DND-41 (cell line): ENCODE measurements at regions not wholly inside any gene's neighbourhood (a gene's known extent, or its start where the extent isn't known, plus 50 kb on each side); places are given as distances from the start of the nearest gene placed in this dataset.

ENCODE experiments used
- ATAC-seq: fragments of 200-7000 bp; cut with Tn5 transposase; 3 replicates; pipeline ENCODE4 v1.9.1; 2021; ENCODE audit warnings: low read depth; ENCODE audit not compliant: insufficient read depth
- DNase-seq: peaks from one replicate; pipeline ENCODE4 v3.0.0-alpha.2; 2020
- H2AFZ ChIP-seq: 2 replicates; pipeline ENCODE4 v1.6.0; 2012; ENCODE audit warnings: low read depth, low read length
- H3K27ac ChIP-seq: 2 replicates; pipeline ENCODE4 v1.5.1; 2012; ENCODE audit warnings: low read length, inconsistent platforms
- H3K27me3 ChIP-seq: fragments of 200-600 bp; sonication (generic); 2 replicates; pipeline ENCODE4 v1.6.0; 2012; ENCODE audit warnings: low read length, mild to moderate bottlenecking, inconsistent platforms; ENCODE audit not compliant: insufficient read depth, poor library complexity
- H3K36me3 ChIP-seq: 2 replicates; pipeline ENCODE4 v1.5.1; 2012; ENCODE audit warnings: low read length, inconsistent platforms; ENCODE audit not compliant: insufficient read depth
- H3K4me1 ChIP-seq: 2 replicates; pipeline ENCODE4 v1.5.1; 2012; ENCODE audit warnings: mild to moderate bottlenecking, low read length; ENCODE audit not compliant: insufficient read depth
- H3K4me2 ChIP-seq: 2 replicates; pipeline ENCODE4 v1.6.0; 2012; ENCODE audit warnings: mild to moderate bottlenecking, moderate library complexity, low read length, inconsistent platforms; ENCODE audit not compliant: insufficient read depth
- H3K4me3 ChIP-seq, 2 experiments: fragments of 200-600 bp in 1 of 2; shearing (Covaris generic) in 1 of 2; 2 replicates each; pipeline ENCODE4 v1.5.1; 2012 to 2016; ENCODE audit warnings: inconsistent platforms in 2 of 2, low read length in 2 of 2, mild to moderate bottlenecking in 2 of 2, low read depth in 1 of 2, moderate library complexity in 1 of 2
- H3K79me2 ChIP-seq: 2 replicates; pipeline ENCODE4 v1.6.0; 2012; ENCODE audit warnings: low read length, inconsistent platforms; ENCODE audit not compliant: insufficient read depth
- H3K9ac ChIP-seq: 2 replicates; pipeline ENCODE4 v1.6.0; 2012; ENCODE audit warnings: low read depth, mild to moderate bottlenecking, inconsistent platforms, low read length, moderate library complexity
- H3K9me3 ChIP-seq: 2 replicates; pipeline ENCODE4 v1.5.1; 2012; ENCODE audit warnings: low read length, moderate library complexity, mild to moderate bottlenecking, inconsistent platforms; ENCODE audit not compliant: insufficient read depth, severe bottlenecking
- H4K20me1 ChIP-seq: 2 replicates; pipeline ENCODE4 v1.6.0; 2012; ENCODE audit warnings: low read length; ENCODE audit not compliant: insufficient read depth
- EZH2 ChIP-seq: IDR thresholded peaks from 3 replicates; pipeline ENCODE4 v1.6.1; 2012; ENCODE audit warnings: borderline replicate concordance, low read depth, mild to moderate bottlenecking, moderate library complexity, low read length, inconsistent platforms; ENCODE audit not compliant: severe bottlenecking
- TF ChIP-seq, protein P1 (sequence below): IDR thresholded peaks from 2 replicates; pipeline ENCODE4 v1.5.1; 2012; ENCODE audit warnings: borderline replicate concordance, low read length, moderate library complexity, mild to moderate bottlenecking; ENCODE audit not compliant: poor library complexity, severe bottlenecking; ENCODE audit errors: extremely low read depth

DNA sequence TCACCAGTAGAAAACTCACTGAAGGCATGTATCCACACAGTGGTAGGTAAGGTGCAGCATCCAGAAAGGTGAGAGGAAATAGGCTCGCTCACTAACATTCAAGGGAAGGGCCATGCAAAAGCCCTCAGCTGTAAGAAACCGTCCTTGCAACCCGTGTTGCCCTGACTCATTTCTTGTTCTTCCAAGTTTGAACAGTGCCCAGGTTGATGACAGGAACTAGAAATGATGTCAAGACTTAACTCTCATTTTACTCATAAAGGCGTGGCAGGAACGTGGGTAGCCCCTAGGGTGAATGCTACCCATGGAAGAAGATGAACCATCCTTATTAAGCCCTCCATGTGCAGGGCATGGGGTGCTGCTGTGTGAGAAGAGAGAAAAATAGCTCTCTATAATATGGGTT is 187.6 kb downstream of the CD83 start:
- no peak overlapping the region for H3K27ac ChIP-seq
- no peaks in the 10 kb centered on the region for H4K20me1 ChIP-seq
- H3K36me3 ChIP-seq, result no peaks in the 10 kb centered on the region
- no peaks in the 10 kb centered on the region for H3K79me2 ChIP-seq
- ATAC-seq, result no peak
- H3K9me3 ChIP-seq, result no peaks in the 10 kb centered on the region
- no peak overlapping the region for H2AFZ ChIP-seq
- no peak overlapping the region for H3K9ac ChIP-seq
- DNase-seq, result no peak
- no peak overlapping the region for H3K4me2 ChIP-seq
- no peaks in the 10 kb centered on the region for H3K27me3 ChIP-seq
- no peaks in the 10 kb centered on the region for H3K4me1 ChIP-seq
- H3K4me3 ChIP-seq, result no peak overlapping the region
- TF ChIP-seq, protein P1, sequence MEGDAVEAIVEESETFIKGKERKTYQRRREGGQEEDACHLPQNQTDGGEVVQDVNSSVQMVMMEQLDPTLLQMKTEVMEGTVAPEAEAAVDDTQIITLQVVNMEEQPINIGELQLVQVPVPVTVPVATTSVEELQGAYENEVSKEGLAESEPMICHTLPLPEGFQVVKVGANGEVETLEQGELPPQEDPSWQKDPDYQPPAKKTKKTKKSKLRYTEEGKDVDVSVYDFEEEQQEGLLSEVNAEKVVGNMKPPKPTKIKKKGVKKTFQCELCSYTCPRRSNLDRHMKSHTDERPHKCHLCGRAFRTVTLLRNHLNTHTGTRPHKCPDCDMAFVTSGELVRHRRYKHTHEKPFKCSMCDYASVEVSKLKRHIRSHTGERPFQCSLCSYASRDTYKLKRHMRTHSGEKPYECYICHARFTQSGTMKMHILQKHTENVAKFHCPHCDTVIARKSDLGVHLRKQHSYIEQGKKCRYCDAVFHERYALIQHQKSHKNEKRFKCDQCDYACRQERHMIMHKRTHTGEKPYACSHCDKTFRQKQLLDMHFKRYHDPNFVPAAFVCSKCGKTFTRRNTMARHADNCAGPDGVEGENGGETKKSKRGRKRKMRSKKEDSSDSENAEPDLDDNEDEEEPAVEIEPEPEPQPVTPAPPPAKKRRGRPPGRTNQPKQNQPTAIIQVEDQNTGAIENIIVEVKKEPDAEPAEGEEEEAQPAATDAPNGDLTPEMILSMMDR, result no peak
- no peak for TF ChIP-seq EZH2

DNA sequence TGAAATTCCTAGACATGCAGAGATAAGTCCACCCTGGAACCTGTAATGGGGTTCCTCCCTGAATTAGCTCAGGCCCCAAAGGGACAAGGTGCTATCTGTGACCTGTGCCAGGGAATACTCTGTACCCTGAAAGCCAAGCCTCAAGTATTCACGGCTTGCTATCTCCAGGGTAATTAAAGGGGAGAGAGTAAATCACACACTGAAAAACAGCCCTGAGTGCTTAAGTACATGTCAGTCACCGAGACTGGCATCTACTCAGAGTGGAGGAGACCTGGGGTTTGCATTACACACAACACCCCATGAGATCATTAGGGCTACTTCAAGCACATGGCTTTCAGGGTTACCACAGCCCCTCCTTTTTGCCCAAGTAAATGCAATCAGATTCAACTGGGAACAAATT is 188.1 kb downstream of the CD83 start:
- Histone ChIP-seq H3K4me2 (no peak overlapping the region), H3K27ac (no peak overlapping the region), H3K4me1 (no peaks in the 10 kb centered on the region)

DNA sequence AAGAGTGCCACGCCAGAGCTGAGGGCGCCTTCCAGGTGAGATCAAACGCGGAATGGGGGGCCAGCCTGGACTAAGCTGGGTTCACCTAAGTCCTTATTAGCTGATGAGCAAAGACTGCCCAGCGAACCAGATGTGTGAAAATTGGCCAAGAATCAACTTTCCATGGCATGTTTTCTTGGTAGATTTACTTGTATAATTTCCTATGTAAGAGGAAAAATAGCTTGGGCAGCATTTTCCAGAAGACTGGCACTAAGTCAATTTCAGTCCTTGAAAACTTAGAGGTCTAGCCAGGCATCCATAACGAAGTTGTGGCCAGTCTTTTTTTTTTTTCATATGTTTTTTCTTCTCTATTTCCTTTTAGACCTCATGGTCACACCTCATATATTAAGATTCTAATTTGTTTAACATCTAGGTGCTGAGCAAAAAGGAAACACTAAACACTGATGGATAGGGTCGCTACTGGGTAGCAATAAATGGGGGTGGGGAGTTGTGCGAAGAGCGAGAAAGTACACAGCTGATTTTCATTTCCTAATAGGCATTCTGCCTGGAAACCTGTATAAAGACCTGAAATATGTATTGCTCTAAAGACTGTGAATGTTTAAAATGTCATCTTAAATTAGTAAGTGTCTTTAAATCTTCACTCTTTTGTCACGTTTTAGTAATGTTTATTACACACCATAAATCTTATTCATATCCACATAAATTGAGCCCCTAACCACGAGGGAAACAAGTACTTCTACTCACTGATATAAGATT is 188.8 kb downstream of the CD83 start:
- Histone ChIP-seq H2AFZ (no peak overlapping the region), H4K20me1 (no peaks in the 10 kb centered on the region), H3K4me2 (no peak overlapping the region), H3K27ac (no peak overlapping the region), H3K27me3 (no peaks in the 10 kb centered on the region), H3K4me3 (no peak overlapping the region), H3K9ac (no peak overlapping the region), H3K9me3 (no peaks in the 10 kb centered on the region), H3K4me1 (no peaks in the 10 kb centered on the region), H3K79me2 (no peaks in the 10 kb centered on the region), H3K36me3 (no peaks in the 10 kb centered on the region)
- ATAC-seq (no peak), DNase-seq (no peak)
- TF ChIP-seq, protein P1, result no peak
- no peak for TF ChIP-seq EZH2

More for the DNA sequence above, 188.1 kb downstream of the CD83 start:
- DNase-seq (no peak), ATAC-seq (no peak)
- TF ChIP-seq EZH2, result no peak
- TF ChIP-seq, protein P1, result no peak
- Histone ChIP-seq H3K27me3 (no peaks in the 10 kb centered on the region), H2AFZ (no peak overlapping the region), H3K9me3 (no peaks in the 10 kb centered on the region), H3K79me2 (no peaks in the 10 kb centered on the region), H3K4me3 (no peak overlapping the region), H4K20me1 (no peaks in the 10 kb centered on the region), H3K9ac (no peak overlapping the region), H3K36me3 (no peaks in the 10 kb centered on the region)

DNA sequence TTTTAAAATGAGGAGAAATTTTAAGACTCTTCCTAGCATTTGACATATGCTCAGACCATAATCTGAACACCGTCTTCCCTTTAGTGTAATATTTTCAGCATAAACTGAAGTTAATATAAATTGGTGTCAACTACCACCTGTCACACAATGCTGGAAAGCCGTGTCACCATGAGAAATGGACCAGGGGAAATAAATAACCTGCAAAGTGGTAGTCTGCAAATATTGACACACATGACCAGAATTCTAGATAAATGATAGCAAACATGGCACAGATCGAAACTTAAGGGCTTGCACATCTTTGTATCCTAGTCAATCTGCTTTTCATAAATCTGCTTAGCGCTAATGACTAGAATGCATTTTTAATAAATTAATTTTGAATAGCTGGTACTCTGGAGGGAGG is 191.9 kb downstream of the CD83 start:
- no peaks in the 10 kb centered on the region for H4K20me1 ChIP-seq
- H3K4me3 ChIP-seq, result no peak overlapping the region
- no peaks in the 10 kb centered on the region for H3K27me3 ChIP-seq
- TF ChIP-seq, protein P1, result no peak
- no peak for TF ChIP-seq EZH2
- H3K4me1 ChIP-seq, result no peaks in the 10 kb centered on the region
- DNase-seq (no peak), ATAC-seq (no peak)
- H2AFZ ChIP-seq, result no peak overlapping the region
- H3K9ac ChIP-seq, result no peak overlapping the region
- no peak overlapping the region for H3K27ac ChIP-seq
- H3K79me2 ChIP-seq, result no peaks in the 10 kb centered on the region
- H3K9me3 ChIP-seq, result no peaks in the 10 kb centered on the region
- no peak overlapping the region for H3K4me2 ChIP-seq
- no peaks in the 10 kb centered on the region for H3K36me3 ChIP-seq
